GM21619 (cell line): ENCODE measurements at regions not wholly inside any gene's neighbourhood (a gene's known extent, or its start where the extent isn't known, plus 50 kb on each side); places are given as distances from the start of the nearest gene placed in this dataset.

Source experiments
- ATAC-seq: cut with Tn5 transposase; IDR thresholded peaks from one replicate; pipeline ENCODE4 v1.9.1; 2021; ENCODE audit not compliant: unreplicated experiment

DNA sequence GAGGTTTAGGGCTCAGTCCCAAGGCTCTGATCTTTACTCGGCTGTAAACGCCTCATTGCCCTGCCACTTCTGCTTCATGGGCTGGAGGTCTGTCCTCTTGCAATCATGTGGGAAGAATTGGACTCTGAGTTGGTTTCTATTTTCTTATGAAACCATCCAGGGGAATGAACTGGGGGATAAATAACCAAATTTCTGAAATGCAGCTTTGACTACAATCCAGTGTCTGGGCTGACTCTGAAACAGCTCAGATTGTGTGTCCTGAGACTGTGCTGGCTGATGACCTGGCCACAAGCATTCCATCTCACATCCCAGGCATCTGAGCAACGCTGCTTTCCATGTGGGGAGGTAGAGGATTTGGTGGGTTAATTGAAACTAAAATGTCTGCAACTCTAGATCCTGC is 71.0 kb upstream of the GALNT15 start:
- no peak for ATAC-seq

DNA sequence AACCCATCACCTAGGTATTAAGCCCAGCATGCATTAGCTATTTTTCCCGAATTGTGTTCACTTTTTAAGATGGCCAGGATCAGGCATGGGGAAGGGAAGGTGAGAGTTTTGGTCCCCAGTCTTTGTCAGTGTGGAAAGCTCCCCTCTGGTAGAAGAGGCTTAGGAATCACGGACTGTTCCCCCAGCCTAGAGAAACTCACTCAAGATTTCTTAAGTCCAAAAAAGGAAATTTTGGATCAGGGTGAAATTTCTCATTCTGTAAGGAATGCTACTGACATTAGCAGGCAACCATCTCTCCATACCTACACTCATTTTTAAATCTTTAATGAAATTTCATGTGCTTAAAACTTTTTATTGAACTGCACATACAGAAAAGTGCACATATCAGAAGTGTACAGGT is 70.3 kb upstream of the GALNT15 start:
- no peak for ATAC-seq

DNA sequence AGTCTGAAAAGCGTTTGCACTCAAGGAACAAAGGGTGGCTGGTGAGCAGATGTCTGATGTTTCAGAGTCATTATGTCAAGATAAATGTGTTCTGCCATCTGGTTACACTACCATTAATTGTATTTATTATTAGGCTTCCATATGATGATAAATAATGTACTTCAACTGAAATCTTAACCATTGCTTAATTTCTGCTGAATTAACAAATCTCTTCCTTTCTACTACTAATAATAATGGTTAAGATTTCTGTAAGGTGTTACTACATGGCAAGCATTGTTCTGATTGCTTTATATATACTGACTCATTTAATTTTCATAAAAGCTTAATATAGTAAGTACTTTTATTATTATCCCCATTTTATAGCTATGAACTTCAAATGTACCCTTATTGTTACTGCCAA is 68.4 kb upstream of the GALNT15 start:
- no peak for ATAC-seq

DNA sequence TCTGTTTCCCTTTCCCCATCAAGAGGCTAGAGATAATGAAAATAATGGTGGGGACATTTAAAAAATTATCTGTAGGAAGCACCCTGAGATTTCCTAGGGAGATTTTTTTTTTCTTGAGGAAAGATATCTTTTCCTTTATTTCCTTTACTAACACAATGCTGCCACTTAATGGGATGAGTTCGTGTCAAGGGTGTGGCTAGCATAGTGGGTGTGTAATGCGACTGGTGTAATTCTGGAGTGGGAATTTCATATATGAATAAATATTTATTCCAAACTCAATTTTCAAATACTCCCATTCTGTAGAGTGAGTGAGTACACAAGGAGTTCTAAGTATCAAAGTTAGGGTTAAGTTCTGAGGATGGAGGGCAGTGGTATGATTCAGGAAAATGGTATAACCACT is 66.1 kb upstream of the GALNT15 start:
- ATAC-seq, result no peak

DNA sequence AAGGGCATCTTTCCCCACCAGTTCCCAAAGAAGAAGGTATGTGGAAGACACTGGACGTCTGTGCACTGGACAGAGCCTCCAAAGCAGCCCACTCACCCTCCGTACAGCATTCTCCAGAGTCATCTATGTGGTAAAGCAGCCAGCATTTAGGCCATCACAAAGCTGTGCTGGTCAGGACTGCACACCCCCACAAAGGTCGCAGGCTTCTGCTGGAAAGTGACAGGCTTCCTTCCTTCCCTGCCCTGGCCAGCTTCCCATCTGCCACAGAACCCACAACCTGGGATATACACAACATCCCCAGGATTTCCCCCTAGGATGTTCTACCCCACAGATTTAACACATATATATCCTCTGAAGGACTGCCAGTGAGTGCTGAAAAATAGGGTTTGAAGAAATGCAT is 64.6 kb upstream of the GALNT15 start:
- ATAC-seq, result no peak

DNA sequence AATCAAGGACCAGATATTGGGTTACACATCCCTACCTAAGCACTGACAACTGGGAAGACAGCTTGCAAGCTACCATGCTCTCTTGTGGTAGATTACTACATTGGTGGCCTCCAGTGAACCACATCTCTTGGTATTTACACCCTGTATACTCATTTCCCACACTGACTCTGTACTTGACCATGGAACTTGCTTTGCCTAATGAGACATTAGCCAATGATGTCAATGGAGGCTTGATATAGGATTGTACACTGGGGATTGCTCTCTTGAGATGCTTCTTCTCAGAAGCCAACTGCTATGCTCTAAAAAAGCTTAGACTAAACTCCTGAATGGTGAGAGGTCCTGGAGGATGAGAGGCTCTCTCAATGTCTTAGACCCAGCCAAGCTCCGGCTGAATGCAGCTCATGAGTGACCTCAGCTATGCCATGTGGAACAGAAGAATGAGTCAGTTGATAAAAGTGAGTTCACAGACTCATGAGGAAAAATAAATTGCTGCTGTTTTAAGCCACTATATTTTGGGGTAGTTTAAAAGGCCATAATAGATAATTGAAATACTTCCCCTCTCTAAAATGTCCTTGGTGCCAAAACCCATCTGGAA is 61.5 kb upstream of the GALNT15 start:
- no peak for ATAC-seq

DNA sequence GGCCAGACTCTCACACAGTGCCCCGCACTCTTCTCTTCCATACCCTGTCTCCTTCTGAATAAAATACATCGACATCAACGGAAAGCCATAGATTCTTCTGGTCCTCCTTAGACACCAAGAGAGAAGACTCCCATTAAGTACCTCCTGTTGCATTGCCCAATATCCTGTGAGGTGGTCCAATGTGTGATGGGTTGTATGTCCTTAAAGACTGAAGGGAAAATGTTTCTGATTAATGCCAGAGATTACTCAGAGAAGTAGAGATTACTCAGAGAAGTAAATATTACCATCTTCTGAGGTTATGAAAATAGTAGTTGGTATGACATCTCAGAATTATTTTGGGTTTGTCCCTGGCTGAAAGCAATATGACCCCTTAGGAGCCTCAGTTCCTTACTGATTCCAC is 60.8 kb upstream of the GALNT15 start:
- ATAC-seq, result no peak

DNA sequence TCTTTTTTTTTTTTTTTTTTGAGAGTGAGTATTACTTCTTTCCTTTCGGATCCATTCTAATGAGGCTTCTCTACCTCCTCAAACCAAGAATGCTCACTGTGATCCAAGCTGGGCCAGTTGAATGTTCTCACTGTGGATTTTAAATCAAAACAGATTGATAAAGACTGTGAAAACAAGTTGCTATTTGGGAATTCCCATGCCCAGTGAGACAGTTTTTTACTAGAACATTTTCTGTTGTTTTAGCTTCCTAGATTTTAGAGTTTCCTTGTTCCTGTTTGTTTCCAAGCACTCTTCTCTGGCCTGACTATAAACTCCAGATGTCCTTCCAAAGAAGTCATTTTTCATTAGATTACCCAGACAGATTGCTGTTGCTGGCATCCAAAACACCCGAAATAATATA is 60.1 kb upstream of the GALNT15 start:
- ATAC-seq, result no peak

DNA sequence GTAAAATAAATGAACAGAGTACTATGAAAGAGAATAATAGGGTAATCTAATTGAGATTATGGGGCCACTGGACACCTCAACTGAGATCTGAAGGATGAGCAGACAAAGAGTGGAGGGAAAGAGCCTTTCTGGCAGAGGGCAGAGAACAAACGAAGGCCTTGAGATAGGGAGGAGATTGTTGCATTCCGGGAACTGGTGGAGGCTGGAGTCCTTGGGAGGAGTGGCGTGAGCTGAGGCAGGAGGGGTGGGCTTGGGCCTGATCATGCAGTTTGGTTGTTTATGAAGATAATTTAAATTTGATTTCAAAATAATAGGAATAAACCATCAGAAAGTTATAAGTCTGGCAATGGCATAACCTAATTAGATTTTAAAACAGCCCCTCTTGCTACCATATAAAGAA is 59.5 kb upstream of the GALNT15 start:
- ATAC-seq, result no peak

DNA sequence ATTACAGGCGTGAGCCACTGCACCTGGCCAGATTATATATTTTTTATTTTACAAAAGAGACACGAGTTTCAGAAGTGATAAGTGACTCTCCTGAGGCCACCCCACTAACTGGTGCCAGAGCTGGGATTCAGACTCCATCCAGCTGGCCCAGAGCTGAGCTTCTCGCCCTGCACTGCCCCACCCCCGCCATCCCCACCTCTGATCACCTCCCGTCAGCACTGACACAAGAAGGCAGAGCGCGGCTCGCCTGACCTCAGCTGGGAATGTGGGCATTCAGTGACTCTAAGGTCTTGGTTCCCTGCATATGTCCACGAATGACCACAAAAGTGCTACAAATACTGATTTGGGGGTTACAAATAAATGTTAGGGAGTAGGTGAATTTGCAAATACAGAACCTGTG is 56.1 kb upstream of the GALNT15 start:
- no peak for ATAC-seq

DNA sequence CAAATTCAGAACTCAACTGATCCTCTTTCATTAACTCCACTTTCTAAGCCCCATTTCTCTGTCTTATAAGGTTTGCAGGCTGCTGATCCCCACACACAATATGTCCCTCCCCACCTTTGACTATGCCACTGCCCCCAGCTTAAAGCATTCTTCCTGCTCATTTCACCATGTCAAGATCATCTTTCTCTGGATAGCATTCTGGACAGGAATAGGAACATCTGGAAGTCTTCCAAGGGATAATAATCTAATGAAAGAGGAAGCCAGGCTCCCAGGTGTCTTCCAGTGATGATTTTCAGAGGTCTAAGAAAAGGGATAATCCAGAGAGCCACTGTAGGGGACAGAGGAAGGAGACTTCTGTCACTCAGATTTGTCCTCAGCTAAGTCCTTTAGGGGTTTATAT is 54.6 kb upstream of the GALNT15 start:
- ATAC-seq, result no peak

DNA sequence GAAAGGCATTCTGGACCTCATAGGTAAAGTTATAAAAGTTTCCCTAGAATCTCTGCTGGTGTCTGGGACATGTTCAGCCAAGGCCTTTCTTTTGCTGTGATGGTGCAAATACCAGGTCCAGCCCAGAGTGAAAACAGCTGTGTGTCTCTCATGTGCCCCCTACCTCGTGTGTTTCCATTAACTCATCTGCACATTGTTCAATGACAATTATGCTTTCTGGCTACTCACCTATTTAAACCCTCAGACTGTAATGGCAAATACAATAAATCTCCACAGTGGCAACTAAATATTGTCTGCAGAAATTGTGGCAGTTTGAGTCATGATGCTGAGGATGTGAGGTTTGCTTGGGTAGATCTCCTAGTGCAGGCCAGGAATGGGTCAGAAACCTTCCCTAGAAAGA is 53.1 kb upstream of the GALNT15 start:
- ATAC-seq, result no peak

DNA sequence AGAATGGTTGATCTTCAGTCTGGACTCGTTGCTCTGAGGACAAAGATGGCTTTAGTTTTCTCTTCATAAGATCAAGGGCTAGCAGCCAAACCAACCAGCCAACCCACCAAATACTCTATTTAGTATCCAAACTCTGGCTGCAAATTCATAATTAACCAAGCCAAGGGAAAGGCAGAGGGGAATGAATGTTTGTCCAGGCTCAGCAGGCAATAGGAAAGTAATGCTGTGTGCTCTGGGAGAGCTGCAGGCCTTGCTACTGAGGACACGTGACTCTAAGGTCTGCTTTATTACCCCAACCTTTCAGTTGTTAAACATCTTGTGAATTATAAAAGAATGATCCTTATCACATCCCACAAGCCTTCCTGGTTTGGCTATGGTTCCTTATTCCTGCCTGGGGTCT is 52.3 kb upstream of the GALNT15 start:
- no peak for ATAC-seq

DNA sequence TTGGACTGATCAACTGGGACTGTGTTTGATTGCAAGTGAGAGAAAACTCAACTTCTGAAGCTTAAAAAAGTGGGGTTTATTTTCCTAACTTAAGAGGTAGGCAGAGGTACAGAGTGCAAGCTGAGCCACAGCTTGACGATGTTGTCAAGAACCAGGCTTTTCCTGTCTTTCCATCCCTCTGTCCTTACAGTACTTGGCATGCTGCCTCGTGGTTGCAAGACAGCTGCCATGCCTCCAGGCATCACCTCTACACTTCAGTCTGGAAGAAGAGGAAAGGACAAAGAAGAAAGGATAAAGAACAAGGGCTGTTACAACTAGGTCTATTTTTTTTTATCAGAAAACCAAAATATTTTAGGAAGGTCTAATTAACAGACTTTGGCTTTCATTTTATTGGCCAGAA is 51.8 kb upstream of the GALNT15 start:
- ATAC-seq, result no peak

DNA sequence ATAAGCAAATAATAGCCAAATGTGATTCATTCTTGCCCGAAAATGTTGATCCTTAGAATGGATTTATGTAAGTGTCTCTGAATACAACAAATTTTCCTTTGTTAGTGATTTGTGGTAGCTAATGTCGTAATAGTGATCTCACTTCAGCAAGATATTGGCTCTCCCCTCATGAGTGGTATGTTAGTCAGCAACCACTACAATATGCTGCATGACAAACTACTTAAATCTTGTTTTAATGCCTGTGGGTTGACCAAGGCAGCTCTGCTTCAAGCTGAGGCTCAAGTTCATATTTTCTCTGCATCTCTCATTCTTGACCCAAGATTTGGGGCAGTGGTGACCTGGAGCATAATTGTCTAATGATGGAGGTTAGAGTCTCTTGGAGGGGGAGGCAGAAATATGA is 49.8 kb upstream of the GALNT15 start:
- ATAC-seq, result no peak
